H7 (cell line): ENCODE measurements at regions not wholly inside any gene's neighbourhood (a gene's known extent, or its start where the extent isn't known, plus 50 kb on each side); places are given as distances from the start of the nearest gene placed in this dataset.
"Not testable (repeated sequence)": the region's sequence is repeated elsewhere in the genome, so short reads cannot be mapped to it uniquely, and the experiment has no call there.

Experiments
- DNase-seq: peaks from one replicate; pipeline ENCODE4 v3.0.0; 2012
- H3K27me3 ChIP-seq: 2 replicates; pipeline ENCODE4 v1.6.0; 2011; ENCODE audit warnings: mild to moderate bottlenecking, low read length; ENCODE audit not compliant: control insufficient read depth, insufficient read depth
- H3K36me3 ChIP-seq: replicated peaks from 2 replicates; pipeline ENCODE4 v1.5.1; 2011; ENCODE audit warnings: low read length; ENCODE audit not compliant: control insufficient read depth, insufficient read depth
- H3K4me3 ChIP-seq: 2 replicates; pipeline ENCODE4 v1.5.1; 2011; ENCODE audit warnings: low read depth, mild to moderate bottlenecking, control low read depth, low read length, moderate library complexity; ENCODE audit not compliant: insufficient read depth

DNA sequence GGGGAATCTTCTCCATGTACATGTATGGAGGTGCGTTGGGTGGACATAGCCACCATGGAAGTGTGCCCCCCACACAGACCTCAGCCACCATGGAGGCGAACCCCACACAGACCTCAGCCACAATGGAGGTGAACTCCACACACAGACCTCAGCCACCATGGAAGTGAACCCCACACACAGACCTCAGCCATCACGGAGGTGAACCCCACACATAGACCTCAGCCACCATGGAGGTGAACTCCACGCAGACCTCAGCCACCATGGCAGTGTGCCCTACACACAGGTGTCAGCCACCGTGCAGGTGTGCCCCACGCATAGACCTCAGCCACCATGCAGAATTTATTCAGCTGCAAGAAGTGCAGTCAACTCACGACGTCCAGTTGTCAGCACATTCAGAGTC, 339.7 kb downstream of the ACTR3B start:
- no peak for DNase-seq
- H3K27me3 ChIP-seq = no peaks in the 10 kb centered on the region
- no peaks in the 10 kb centered on the region for H3K36me3 ChIP-seq
- no peak overlapping the region for H3K4me3 ChIP-seq

DNA sequence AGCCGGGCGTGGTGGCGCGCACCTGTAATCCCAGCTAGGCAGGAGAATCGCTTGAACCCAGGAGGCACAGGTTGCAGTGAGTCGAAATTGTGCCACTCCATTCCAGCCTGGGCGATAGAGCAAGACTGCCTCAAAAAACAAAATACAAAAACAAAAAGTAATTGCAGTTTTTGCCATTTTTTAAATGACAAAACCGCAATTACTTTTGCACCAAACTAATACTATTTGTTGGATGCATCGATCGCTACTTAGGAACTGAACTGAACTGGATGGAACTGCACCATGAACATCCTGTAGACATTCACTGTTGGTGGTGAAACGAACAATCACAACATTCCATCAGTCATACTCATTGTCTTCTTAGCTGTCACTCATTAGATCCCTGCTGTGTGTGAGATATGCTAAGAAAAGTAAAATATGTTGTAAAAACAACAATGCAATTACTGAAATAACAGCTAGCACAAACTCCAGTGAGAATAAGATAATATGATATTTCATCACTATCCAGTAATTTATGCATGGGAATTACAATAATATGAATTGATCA, 341.2 kb downstream of the ACTR3B start:
- DNase-seq = no peak
- Histone ChIP-seq H3K27me3 (no peaks in the 10 kb centered on the region), H3K36me3 (no peaks in the 10 kb centered on the region), H3K4me3 (no peak overlapping the region)

DNA sequence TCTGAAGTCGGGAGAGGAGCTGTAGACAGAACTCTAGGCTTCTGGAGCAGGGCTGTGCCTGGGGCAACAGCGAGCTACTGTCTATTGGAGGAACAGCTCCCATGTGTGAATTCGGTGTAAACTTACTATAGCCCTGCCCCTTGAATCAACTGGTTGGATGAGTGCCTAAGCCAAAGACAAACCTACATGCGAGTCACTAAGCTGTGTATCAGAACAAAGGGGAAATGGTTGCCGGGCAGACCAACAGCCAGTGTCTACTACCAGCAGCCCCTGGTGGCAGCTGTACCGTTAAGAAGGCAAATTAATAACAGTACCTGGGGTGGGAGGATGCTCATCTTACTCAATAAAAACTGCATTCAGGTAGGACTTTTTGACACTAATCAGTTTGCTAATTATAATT, 343.6 kb downstream of the ACTR3B start:
- no peaks in the 10 kb centered on the region for H3K36me3 ChIP-seq
- DNase-seq = no peak
- no peak overlapping the region for H3K4me3 ChIP-seq

DNA sequence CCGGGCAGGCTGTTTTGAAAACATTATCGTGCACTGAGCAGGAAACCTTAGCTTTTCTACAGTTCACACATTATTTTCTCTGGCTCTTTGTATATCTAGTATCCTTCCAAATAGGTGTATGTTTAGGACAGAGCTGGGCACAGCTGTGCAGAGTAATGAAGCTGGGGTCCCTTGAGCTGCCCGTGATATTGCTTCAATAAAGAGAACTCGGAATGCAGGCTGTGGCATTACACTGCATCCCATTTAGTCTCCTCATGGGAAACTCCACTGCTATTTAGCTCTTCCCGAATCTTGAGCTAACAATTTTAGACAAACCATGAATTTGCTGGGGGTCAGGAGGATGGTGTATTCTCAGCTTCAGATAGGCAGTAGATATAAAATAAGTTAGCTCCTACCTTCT, 348.3 kb downstream of the ACTR3B start:
- Histone ChIP-seq H3K36me3 (no peaks in the 10 kb centered on the region), H3K27me3 (no peaks in the 10 kb centered on the region), H3K4me3 (no peak overlapping the region)
- no peak for DNase-seq

More for the DNA sequence above, 343.6 kb downstream of the ACTR3B start:
- H3K27me3 ChIP-seq = no peaks in the 10 kb centered on the region

DNA sequence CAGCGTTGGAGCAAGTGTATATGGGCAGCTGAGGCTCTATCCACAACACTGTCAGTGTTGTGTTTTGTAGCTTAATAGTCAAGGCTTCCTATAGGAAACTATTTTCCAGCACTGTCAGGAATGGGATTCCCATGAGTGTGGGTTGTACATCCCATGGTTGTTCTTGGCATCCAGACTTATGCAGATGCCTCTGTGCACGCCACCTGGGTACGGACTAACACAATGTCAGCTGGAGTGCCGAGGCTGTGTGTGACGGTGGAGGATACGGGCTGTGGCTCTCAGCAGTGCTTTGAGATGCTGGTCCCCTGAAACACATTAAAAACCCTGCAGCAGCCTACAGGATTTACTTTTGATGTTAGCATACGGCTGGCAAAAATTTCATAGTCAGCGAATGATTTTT, 350.0 kb downstream of the ACTR3B start:
- Histone ChIP-seq H3K27me3 (no peaks in the 10 kb centered on the region), H3K36me3 (no peaks in the 10 kb centered on the region), H3K4me3 (no peak overlapping the region)
- DNase-seq = no peak

DNA sequence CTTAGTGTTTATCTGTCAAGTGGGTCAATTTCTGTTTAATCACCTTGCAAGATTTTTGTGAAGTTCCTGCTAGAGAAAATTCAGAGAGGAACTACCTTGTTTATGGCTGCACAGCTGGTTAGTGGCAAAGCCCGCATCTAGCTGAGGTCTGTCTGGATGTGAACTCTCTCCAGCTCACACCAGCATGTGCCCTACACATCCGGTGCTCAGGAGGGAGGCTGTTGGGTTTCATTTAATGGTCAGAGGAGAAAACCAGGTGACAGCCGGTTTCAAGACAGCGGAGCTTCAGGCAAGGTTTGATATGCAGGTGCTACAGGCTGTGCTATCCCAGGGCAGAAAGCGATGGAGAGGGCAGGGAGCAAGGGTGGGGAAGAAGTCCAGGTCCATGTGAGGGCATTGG, 351.1 kb downstream of the ACTR3B start:
- Histone ChIP-seq H3K27me3 (no peaks in the 10 kb centered on the region), H3K4me3 (no peak overlapping the region), H3K36me3 (no peaks in the 10 kb centered on the region)
- no peak for DNase-seq

DNA sequence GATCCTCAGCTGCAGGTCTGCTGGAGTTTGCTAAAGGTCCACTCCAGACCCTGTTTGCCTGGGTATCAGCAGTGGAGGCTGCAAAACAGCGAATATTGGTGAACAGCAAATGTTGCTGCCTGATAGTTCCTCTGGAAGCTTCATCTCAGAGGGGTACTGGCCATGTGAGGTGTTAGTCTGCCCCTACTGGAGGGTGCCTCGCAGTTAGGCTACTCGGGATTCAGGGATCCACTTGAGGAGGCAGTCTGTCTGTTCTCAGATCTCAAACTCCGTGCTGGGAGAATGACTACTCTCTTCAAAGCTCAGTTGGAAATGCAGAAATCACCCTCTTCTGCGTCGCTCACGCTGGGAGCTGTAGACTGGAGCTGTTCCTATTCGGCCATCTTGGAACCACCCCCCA, 362.7 kb downstream of the ACTR3B start:
- H3K4me3 ChIP-seq, H3K27me3 ChIP-seq, DNase-seq, H3K36me3 ChIP-seq: not testable (repeated sequence)

DNA sequence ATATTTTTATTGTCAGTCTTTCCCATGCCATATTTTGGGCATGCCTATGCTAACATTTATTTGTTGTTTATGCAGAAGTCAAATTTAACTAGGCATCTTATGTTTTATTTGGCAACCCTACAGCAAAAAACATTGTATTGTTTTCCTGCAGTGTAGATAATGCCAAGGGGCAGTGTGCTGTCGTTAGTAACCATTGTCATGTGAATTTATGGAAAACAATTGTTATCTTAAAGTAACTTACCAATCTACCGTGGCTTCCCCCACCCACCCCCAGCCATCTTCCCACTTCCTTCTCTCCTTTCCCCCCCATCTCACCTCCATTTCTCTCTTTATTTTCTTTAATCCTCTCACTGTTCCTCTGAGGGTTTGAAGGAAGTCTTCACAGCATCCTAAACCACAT, 370.5 kb downstream of the ACTR3B start:
- H3K27me3 ChIP-seq = no peaks in the 10 kb centered on the region
- no peak overlapping the region for H3K4me3 ChIP-seq
- DNase-seq = peak; percentile 10
- no peaks in the 10 kb centered on the region for H3K36me3 ChIP-seq

DNA sequence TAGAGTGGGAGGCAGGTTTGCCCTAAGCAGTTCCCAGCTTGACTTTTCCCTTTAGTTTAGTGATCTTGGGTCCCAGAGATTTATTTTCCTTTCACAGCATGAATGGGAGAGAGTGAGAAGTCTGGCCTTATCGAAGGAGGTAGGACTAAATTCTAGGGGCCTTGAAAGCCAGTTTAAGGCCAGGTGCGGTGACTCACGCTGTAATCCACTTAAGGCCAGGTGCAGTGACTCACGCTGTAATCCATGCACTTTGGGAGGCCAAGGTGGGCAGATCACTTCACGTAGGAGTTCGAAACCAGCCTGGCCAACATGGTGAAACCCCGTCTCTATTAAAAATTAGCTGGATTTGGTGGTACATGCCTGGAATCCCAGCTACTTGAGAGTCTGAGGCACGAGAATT, 392.2 kb downstream of the ACTR3B start:
- DNase-seq = no peak
- no peaks in the 10 kb centered on the region for H3K36me3 ChIP-seq
- H3K4me3 ChIP-seq = no peak overlapping the region
- no peaks in the 10 kb centered on the region for H3K27me3 ChIP-seq

DNA sequence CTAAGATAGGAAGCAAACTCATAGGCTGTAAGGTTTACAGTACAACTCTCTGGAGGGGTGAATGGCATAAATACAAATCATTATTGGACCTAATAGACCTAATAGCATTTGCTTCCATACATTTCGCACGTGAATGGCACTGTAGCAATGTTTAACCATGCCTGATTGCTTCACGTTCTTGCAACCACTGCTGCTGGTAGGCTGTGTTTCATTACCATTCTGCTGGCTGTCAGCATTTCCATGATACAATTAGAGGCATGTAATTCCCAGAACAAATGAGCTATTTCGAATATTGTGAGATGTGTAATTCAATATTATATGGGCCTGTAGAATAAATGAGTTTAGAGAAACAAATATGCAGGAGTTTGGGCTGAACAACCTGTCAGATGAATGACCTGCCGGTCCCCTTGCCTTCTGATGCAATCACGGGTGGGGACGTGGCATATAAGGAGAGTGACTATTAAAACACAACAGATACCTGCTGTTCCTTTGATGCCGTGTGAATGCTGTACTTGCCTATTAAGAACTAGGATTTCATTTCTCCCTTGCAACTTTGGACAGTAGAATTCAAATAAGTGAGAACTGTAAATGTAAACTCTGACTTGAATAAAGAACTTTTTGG, 393.4 kb downstream of the ACTR3B start:
- H3K27me3 ChIP-seq = no peaks in the 10 kb centered on the region
- no peak overlapping the region for H3K4me3 ChIP-seq
- H3K36me3 ChIP-seq = no peaks in the 10 kb centered on the region
- no peak for DNase-seq

DNA sequence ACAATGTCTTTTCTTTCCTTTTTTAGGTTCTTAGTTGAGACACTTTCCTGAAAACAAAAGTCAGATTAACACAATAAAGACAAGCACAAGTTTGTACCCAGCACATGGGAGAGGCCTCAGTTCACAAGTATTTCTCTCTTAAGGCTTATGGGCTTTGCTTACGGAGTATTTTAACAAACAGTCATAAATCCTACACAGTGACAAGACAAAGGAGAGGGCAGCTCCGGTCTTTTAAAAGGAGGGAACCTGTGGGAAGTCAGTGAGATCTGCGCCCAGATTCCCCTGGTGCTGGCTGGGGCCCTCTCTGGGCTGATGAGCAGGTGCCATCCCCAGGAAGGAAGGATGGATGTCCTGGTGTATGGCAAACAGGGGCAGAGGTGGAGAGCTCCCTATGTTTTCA, 398.6 kb downstream of the ACTR3B start:
- DNase-seq = no peak
- no peak overlapping the region for H3K4me3 ChIP-seq

DNA sequence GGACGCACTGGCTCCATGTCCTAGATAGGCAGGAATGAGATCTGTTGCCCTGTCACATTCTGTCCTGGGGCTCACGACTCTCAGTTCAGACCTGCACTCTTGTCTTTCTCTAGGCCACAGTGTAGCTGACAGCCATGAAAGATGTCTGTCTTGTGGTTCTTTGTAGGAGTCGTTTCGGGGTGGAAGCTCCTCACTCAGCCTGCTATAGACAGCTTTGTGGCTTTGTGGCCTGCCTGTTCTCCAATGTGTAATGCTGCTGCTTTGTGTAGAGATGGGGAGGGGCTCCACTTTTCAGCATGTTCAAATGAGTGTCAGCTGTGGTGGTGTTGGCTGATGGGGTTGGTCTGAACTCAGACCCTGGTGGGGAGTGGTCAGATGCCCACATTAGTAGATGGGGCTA, 410.7 kb downstream of the ACTR3B start:
- Histone ChIP-seq H3K27me3 (no peaks in the 10 kb centered on the region), H3K36me3 (no peaks in the 10 kb centered on the region), H3K4me3 (no peak overlapping the region)
- no peak for DNase-seq

More for the DNA sequence above, 398.6 kb downstream of the ACTR3B start:
- Histone ChIP-seq H3K27me3 (no peaks in the 10 kb centered on the region), H3K36me3 (no peaks in the 10 kb centered on the region)

DNA sequence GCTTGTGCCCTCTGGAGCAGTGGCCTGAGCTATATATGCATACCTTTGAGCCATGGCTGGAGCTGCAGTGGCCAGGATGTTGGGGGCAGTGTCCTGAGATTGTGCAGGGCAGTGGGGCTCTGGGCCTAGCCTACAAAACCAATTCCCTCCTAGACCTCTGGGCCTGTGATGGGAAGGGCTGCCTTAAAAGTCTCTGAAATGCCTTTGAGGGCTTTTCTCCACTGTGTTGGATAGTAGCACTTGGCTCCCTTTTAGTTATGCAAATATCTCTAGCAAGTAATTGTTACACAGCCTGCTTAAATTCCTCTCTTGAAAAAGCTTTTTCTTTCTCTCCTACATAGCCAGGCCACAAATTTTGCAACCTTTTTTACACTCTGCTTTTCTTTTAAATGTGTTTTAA, 426.4 kb downstream of the ACTR3B start:
- H3K36me3 ChIP-seq = no peaks in the 10 kb centered on the region
- H3K27me3 ChIP-seq = no peaks in the 10 kb centered on the region
- DNase-seq = no peak
- no peak overlapping the region for H3K4me3 ChIP-seq

DNA sequence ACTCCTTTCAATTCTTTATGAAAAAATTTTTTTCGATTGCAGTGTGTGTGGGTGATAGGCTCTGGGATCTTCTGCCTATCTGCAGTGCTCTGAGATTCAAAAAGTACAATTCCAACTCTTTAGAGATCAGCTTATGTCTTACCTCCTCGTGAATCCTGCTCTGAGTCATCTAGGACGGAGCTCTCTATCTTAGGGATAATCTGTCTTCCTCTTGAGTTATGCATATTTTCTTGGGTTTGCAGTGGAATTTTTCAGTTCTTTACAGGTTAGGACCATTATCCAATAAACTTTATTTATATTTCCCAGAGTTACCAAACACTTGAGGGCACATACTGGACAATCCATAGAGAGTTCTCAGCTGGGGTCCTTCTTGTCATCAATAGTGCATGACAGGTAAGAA, 428.6 kb downstream of the ACTR3B start:
- Histone ChIP-seq H3K27me3 (no peaks in the 10 kb centered on the region), H3K36me3 (no peaks in the 10 kb centered on the region), H3K4me3 (no peak overlapping the region)
- no peak for DNase-seq

DNA sequence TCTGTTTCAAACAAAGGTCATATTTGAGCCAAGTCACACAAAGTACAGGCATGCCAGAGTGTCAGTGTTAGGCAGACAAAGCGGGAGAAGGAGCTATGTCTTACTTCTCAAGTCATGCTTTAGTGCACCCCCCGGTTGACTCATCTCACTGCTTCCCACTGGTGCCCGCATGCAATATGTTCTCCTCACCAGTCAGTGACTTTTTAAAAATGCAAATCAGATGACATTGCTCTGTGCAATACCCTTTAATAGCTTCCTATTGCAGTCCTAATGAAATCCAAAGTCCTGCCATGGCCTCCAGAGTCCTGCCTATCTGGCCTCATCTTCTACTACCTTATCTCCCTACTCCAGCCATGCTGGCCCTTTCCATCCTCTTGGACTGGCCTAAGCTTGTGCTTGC, 429.1 kb downstream of the ACTR3B start:
- Histone ChIP-seq H3K36me3 (no peaks in the 10 kb centered on the region), H3K27me3 (no peaks in the 10 kb centered on the region), H3K4me3 (no peak overlapping the region)
- DNase-seq = no peak

DNA sequence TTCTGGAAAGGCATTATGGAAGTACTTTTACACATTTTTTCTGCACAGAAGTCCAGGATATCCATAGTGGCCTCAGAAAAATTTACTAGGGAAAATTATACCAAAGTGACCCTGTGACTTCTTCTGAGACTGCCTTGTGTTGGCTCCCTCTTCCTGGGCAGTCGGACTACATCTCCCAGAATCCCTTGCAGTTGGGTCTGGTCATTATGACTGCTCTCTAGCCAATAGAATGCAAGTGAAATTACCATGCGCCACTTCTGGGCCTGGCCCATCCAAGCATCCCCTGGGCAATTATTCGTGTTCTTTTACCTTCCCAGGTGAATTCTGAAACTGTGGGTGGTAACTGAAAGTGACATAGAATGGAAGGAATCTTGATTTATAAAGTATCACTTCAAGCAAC, 430.9 kb downstream of the ACTR3B start:
- no peaks in the 10 kb centered on the region for H3K36me3 ChIP-seq
- peak; percentile 54 for DNase-seq
- no peaks in the 10 kb centered on the region for H3K27me3 ChIP-seq
- no peak overlapping the region for H3K4me3 ChIP-seq
